ENCODE measurements at regions not wholly inside any gene's neighbourhood (a gene's known extent, or its start where the extent isn't known, plus 50 kb on each side); places are given as distances from the start of the nearest gene placed in this dataset.

- Histone ChIP-seq H3K4me3 (ENCODE audit: control extremely low read depth in 1 of 5, extremely low read depth in 1 of 5, insufficient read depth in 1 of 5, low read depth in 2 of 5, low read length in 4 of 5) (no peak overlapping the region), H3K4me2 (replicated peaks; ENCODE audit: low read depth, low read length, poor library complexity, severe bottlenecking) (no peak overlapping the region), H4K20me1 (ENCODE audit: control insufficient read depth, insufficient read depth, low read length, poor library complexity, severe bottlenecking) (no peaks in the 10 kb centered on the region), H3K9me3 (ENCODE audit: control extremely low read depth in 1 of 3, control insufficient read depth in 2 of 3, insufficient read depth in 1 of 3, low read length in 2 of 3) (no peaks in the 10 kb centered on the region), H3K4me1 (ENCODE audit: control insufficient read depth in 2 of 2, insufficient read depth in 2 of 2, low read length in 2 of 2) (peaks cover 6 to 9% of the 10 kb centered on the region in 2 donors), H2AFZ (ENCODE audit: insufficient read depth, low read depth, low read length, poor library complexity, severe bottlenecking) (no peak overlapping the region), H3K27me3 (replicated peaks in 1 of 4; ENCODE audit: control extremely low read depth in 1 of 4, control insufficient read depth in 3 of 4, insufficient read depth in 4 of 4, low read length in 3 of 4) (no peaks in the 10 kb centered on the region), H3K36me3 (replicated peaks in 1 of 2; ENCODE audit: control extremely low read depth in 1 of 2, control insufficient read depth in 1 of 2, extremely low read depth in 1 of 2, insufficient read depth in 2 of 2, low read length in 1 of 2) (no peaks in the 10 kb centered on the region), H3K9ac (ENCODE audit: low read length) (no peak overlapping the region), H3K27ac (ENCODE audit: low read length in 2 of 2) (no peak overlapping the region), H3K79me2 (ENCODE audit: control insufficient read depth, insufficient read depth, low read length) (no peaks in the 10 kb centered on the region)
- H3K27ac Mint-ChIP-seq: no peak overlapping the region
- H3K4me1 Mint-ChIP-seq: peaks cover 13% of the 10 kb centered on the region
- ATAC-seq (ENCODE audit: low read depth) (no peak), DNase-seq (no peak)
- no peaks in the 10 kb centered on the region for H3K27me3 Mint-ChIP-seq
- no peak overlapping the region for H3K4me3 Mint-ChIP-seq
- no peaks in the 10 kb centered on the region for H3K9me3 Mint-ChIP-seq (ENCODE audit: insufficient read depth)
- POLR2A ChIA-PET: no interaction called here
- intact Hi-C loops (cut with micrococcal nuclease): no loop called here
- TF ChIP-seq CTCF (IDR thresholded peaks at IDR 0.05): no peak
- no peak for TF ChIP-seq EZH2 (IDR thresholded peaks at IDR 0.05; ENCODE audit: borderline replicate concordance, insufficient read depth, low read depth, low read length, poor library complexity, severe bottlenecking)
- CTCF ChIA-PET: no interaction called here
- WGBS (ENCODE audit: insufficient coverage): 93% methylated on average over 1 of the region's 1 CpG
Observed at GRCh38 chr2:207324001-207324400, 158.3 kb upstream of the KLF7 start.

- Mint-ChIP-seq H3K4me3 (no peak overlapping the region), H3K27me3 (no peaks in the 10 kb centered on the region), H3K4me1 (peaks cover 20% of the 10 kb centered on the region), H3K9me3 (ENCODE audit: insufficient read depth) (no peaks in the 10 kb centered on the region), H3K27ac (no peak overlapping the region)
- Histone ChIP-seq H3K4me3 (ENCODE audit: control extremely low read depth in 1 of 5, extremely low read depth in 1 of 5, insufficient read depth in 1 of 5, low read depth in 2 of 5, low read length in 4 of 5) (no peak overlapping the region), H3K27ac (ENCODE audit: low read length in 2 of 2) (no peak overlapping the region), H3K9ac (ENCODE audit: low read length) (no peak overlapping the region), H3K9me3 (ENCODE audit: control extremely low read depth in 1 of 3, control insufficient read depth in 2 of 3, insufficient read depth in 1 of 3, low read length in 2 of 3) (peaks cover 0 to 1% (median 0%) of the 10 kb centered on the region in 3 donors), H4K20me1 (ENCODE audit: control insufficient read depth, insufficient read depth, low read length, poor library complexity, severe bottlenecking) (no peaks in the 10 kb centered on the region), H2AFZ (ENCODE audit: insufficient read depth, low read depth, low read length, poor library complexity, severe bottlenecking) (no peak overlapping the region), H3K4me1 (ENCODE audit: control insufficient read depth in 2 of 2, insufficient read depth in 2 of 2, low read length in 2 of 2) (peaks cover 11 to 18% of the 10 kb centered on the region in 2 donors), H3K4me2 (replicated peaks; ENCODE audit: low read depth, low read length, poor library complexity, severe bottlenecking) (no peak overlapping the region), H3K36me3 (replicated peaks in 1 of 2; ENCODE audit: control extremely low read depth in 1 of 2, control insufficient read depth in 1 of 2, extremely low read depth in 1 of 2, insufficient read depth in 2 of 2, low read length in 1 of 2) (no peaks in the 10 kb centered on the region), H3K79me2 (ENCODE audit: control insufficient read depth, insufficient read depth, low read length) (no peaks in the 10 kb centered on the region), H3K27me3 (replicated peaks in 1 of 4; ENCODE audit: control extremely low read depth in 1 of 4, control insufficient read depth in 3 of 4, insufficient read depth in 4 of 4, low read length in 3 of 4) (no peaks in the 10 kb centered on the region)
- ChIA-PET CTCF (no interaction called here), POLR2A (no interaction called here)
- WGBS (ENCODE audit: insufficient coverage): no CpG with 5 or more reads among the region's 1 CpG
- DNase-seq: no peak
- ATAC-seq (ENCODE audit: low read depth): no peak
- intact Hi-C loops (cut with micrococcal nuclease): no loop called here
- TF ChIP-seq CTCF (IDR thresholded peaks at IDR 0.05): no peak
- TF ChIP-seq EZH2 (IDR thresholded peaks at IDR 0.05; ENCODE audit: borderline replicate concordance, insufficient read depth, low read depth, low read length, poor library complexity, severe bottlenecking): no peak
Observed at GRCh38 chr2:207327513-207327912, 161.8 kb upstream of the KLF7 start.

Data from B cell (primary cell).